GM23338 (cell line): ENCODE measurements at regions not wholly inside any gene's neighbourhood (a gene's known extent, or its start where the extent isn't known, plus 50 kb on each side); places are given as distances from the start of the nearest gene placed in this dataset.

Experiments used
- ATAC-seq: fragments of 200-7000 bp; cut with Tn5 transposase; 3 replicates; pipeline ENCODE4 v1.9.1; 2020
- DNase-seq: peaks from one replicate; pipeline ENCODE4 v3.0.0-alpha.2; 2015; ENCODE audit warnings: low spot score
- H2AFZ ChIP-seq: fragments of 200-600 bp; sonication (generic); 2 replicates; pipeline ENCODE4 v1.8.0; 2016; ENCODE audit warnings: antibody characterized with exemption, mild to moderate bottlenecking, moderate library complexity
- H3F3A ChIP-seq: fragments of 200-600 bp; sonication (generic); replicated peaks from 2 replicates; pipeline ENCODE4 v1.8.0; 2017; ENCODE audit warnings: antibody characterized with exemption, mixed run types, low read depth
- H3K27ac ChIP-seq: fragments of 200-600 bp; sonication (generic); 2 replicates; pipeline ENCODE4 v1.6.1; 2016; ENCODE audit warnings: low read depth
- H3K27me3 ChIP-seq: fragments of 200-600 bp; sonication (generic); 2 replicates; pipeline ENCODE4 v1.8.0; 2016; ENCODE audit warnings: mild to moderate bottlenecking, mixed run types, moderate library complexity; ENCODE audit not compliant: insufficient read depth
- H3K36me3 ChIP-seq: fragments of 200-600 bp; sonication (generic); 2 replicates; pipeline ENCODE4 v1.8.0; 2016; ENCODE audit warnings: mild to moderate bottlenecking; ENCODE audit not compliant: insufficient read depth
- H3K4me1 ChIP-seq: fragments of 200-600 bp; sonication (generic); 2 replicates; pipeline ENCODE4 v1.8.0; 2016; ENCODE audit warnings: mild to moderate bottlenecking, moderate library complexity; ENCODE audit not compliant: insufficient read depth
- H3K4me2 ChIP-seq: fragments of 200-600 bp; sonication (generic); 2 replicates; pipeline ENCODE4 v1.7.1; 2017; ENCODE audit warnings: mixed run types
- H3K4me3 ChIP-seq: fragments of 200-600 bp; sonication (generic); 2 replicates; pipeline ENCODE4 v1.6.1; 2016; ENCODE audit warnings: mixed run types
- H3K79me2 ChIP-seq: fragments of 200-600 bp; sonication (generic); replicated peaks from 2 replicates; pipeline ENCODE4 v1.8.0; 2017; ENCODE audit warnings: mild to moderate bottlenecking; ENCODE audit not compliant: insufficient read depth
- H3K9me2 ChIP-seq: fragments of 200-600 bp; sonication (generic); 2 replicates; pipeline ENCODE4 v1.8.0; 2017; ENCODE audit not compliant: insufficient read depth
- H4K20me1 ChIP-seq: fragments of 200-600 bp; sonication (generic); replicated peaks from 2 replicates; pipeline ENCODE4 v1.8.0; 2017; ENCODE audit warnings: mild to moderate bottlenecking; ENCODE audit not compliant: insufficient read depth
- H3K27ac Mint-ChIP-seq: 2 replicates; pipeline ENCODE4 v1.8.0; 2020; ENCODE audit warnings: inconsistent platforms, mild to moderate bottlenecking, moderate library complexity, mixed read lengths
- H3K27me3 Mint-ChIP-seq: 3 replicates; pipeline ENCODE4 v1.8.0; 2022; ENCODE audit warnings: low read depth, mild to moderate bottlenecking, moderate library complexity, mixed read lengths, inconsistent platforms; ENCODE audit not compliant: insufficient read depth, poor library complexity
- H3K36me3 Mint-ChIP-seq: 3 replicates; pipeline ENCODE4 v1.8.0; 2021; ENCODE audit warnings: low read depth, mild to moderate bottlenecking, inconsistent platforms, moderate library complexity, mixed read lengths
- H3K4me1 Mint-ChIP-seq: 3 replicates; pipeline ENCODE4 v1.8.0; 2020; ENCODE audit warnings: mild to moderate bottlenecking, inconsistent platforms, mixed read lengths
- H3K4me3 Mint-ChIP-seq: 3 replicates; pipeline ENCODE4 v1.8.0; 2021; ENCODE audit warnings: moderate library complexity, mild to moderate bottlenecking, inconsistent platforms, mixed read lengths
- H3K9me3 Mint-ChIP-seq: 3 replicates; pipeline ENCODE4 v1.8.0; 2020; ENCODE audit warnings: moderate library complexity, mild to moderate bottlenecking, inconsistent platforms, mixed read lengths
- CREB1 ChIP-seq: fragments of 250-450 bp; sonication (Bioruptor Pico); IDR thresholded peaks from 2 replicates; pipeline ENCODE4 v1.5.0; 2020; ENCODE audit warnings: low read depth, mild to moderate bottlenecking, moderate library complexity
- EZH2 ChIP-seq: fragments of 200-600 bp; sonication (generic); IDR thresholded peaks from one replicate; pipeline ENCODE4 v1.8.0; 2017; ENCODE audit warnings: antibody characterized with exemption, mild to moderate bottlenecking, low read depth; ENCODE audit not compliant: unreplicated experiment
- JUNB ChIP-seq: IDR thresholded peaks from one replicate; pipeline ENCODE4 v1.6.1; 2016; ENCODE audit warnings: antibody characterized with exemption; ENCODE audit not compliant: unreplicated experiment
- POLR2AphosphoS5 ChIP-seq: IDR thresholded peaks from 2 replicates; pipeline ENCODE4 v1.6.1; 2016; ENCODE audit warnings: antibody characterized with exemption, low read depth
- STAT1 ChIP-seq: IDR thresholded peaks from one replicate; pipeline ENCODE4 v1.6.1; 2016; ENCODE audit warnings: antibody characterized with exemption; ENCODE audit not compliant: unreplicated experiment
- ZNF114 ChIP-seq: fragments of 250-450 bp; sonication (Bioruptor Pico); IDR thresholded peaks from 2 replicates; pipeline ENCODE4 v1.5.0; 2020; ENCODE audit warnings: mild to moderate bottlenecking, moderate library complexity
- ZNF331 ChIP-seq: fragments of 250-450 bp; sonication (Bioruptor Pico); IDR thresholded peaks from 2 replicates; pipeline ENCODE4 v1.5.0; 2020; ENCODE audit warnings: low read depth, mild to moderate bottlenecking, moderate library complexity
- TF ChIP-seq, protein P1 (sequence below): fragments of 250-450 bp; sonication (Bioruptor Pico); IDR thresholded peaks from 2 replicates; pipeline ENCODE4 v1.5.0; 2020; ENCODE audit warnings: mild to moderate bottlenecking, moderate library complexity
- TF ChIP-seq, protein P2 (sequence below), 2 experiments: fragments of 200-600 bp in 1 of 2; sonication (generic) in 1 of 2; conservative IDR thresholded peaks; 2 replicates each; pipeline versions ENCODE4 v1.5.1 to v1.6.1; 2016 to 2017; ENCODE audit warnings: antibody characterized with exemption in 2 of 2, low read depth in 2 of 2, mild to moderate bottlenecking in 2 of 2, moderate library complexity in 1 of 2
- TF ChIP-seq, protein P3 (sequence below): IDR thresholded peaks from 2 replicates; pipeline ENCODE4 v1.6.1; 2016; ENCODE audit warnings: antibody characterized with exemption

DNA sequence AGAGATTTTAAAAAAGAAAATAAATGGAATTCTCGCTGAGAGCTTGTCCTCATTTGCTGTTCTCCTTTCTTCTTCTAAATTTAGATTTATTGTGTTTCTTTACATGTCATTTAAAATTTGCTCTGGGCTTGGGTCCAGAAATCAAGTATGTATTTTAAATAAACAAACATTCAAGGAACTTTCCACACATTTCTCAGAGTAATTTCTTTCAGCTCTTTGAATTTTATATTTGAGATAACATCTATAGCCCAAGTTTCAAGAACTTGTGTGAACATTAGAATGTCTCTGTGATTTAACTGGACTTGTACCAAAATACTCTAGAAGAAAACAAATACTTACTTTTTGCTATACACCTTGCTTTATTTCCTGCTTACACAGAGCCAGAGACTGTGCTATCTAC, 192.3 kb downstream of the TMEM200A start:
- Mint-ChIP-seq H3K9me3 (no peaks in the 10 kb centered on the region), H3K4me3 (no peak overlapping the region)

DNA sequence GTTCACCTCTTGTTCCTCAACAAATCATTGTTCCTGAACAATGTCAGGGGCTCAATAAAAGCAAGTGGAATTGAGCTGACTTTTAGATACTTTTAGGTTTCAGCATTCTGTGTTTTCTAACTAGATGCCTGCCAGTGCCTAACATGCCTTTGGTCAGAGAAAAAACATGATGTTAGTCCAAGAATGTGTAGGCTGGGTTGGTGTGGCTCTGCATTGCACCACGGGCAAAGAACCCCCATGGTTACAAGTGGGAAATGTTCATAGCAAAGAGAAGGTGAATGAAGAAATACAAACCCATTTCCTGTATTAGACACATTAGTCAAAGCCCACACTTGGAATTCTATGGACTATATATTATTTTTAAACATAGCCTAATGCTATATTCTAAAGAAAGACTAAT, 193.3 kb downstream of the TMEM200A start:
- Histone ChIP-seq H4K20me1 (no peaks in the 10 kb centered on the region), H3K4me2 (no peak overlapping the region), H3K36me3 (no peaks in the 10 kb centered on the region), H2AFZ (no peak overlapping the region), H3K9me2 (no peaks in the 10 kb centered on the region), H3K4me3 (no peak overlapping the region), H3K4me1 (no peaks in the 10 kb centered on the region), H3F3A (no peaks in the 10 kb centered on the region), H3K79me2 (no peaks in the 10 kb centered on the region), H3K27ac (no peak overlapping the region), H3K27me3 (no peaks in the 10 kb centered on the region)
- Mint-ChIP-seq H3K27ac (no peak overlapping the region), H3K36me3 (no peaks in the 10 kb centered on the region), H3K27me3 (no peaks in the 10 kb centered on the region), H3K4me1 (no peaks in the 10 kb centered on the region), H3K9me3 (no peaks in the 10 kb centered on the region), H3K4me3 (no peak overlapping the region)
- TF ChIP-seq JUNB (no peak), ZNF114 (CRISPR knock-in tag) (no peak), POLR2AphosphoS5 (no peak), EZH2 (no peak), ZNF331 (CRISPR knock-in tag) (no peak), STAT1 (no peak)
- TF ChIP-seq, protein P1, sequence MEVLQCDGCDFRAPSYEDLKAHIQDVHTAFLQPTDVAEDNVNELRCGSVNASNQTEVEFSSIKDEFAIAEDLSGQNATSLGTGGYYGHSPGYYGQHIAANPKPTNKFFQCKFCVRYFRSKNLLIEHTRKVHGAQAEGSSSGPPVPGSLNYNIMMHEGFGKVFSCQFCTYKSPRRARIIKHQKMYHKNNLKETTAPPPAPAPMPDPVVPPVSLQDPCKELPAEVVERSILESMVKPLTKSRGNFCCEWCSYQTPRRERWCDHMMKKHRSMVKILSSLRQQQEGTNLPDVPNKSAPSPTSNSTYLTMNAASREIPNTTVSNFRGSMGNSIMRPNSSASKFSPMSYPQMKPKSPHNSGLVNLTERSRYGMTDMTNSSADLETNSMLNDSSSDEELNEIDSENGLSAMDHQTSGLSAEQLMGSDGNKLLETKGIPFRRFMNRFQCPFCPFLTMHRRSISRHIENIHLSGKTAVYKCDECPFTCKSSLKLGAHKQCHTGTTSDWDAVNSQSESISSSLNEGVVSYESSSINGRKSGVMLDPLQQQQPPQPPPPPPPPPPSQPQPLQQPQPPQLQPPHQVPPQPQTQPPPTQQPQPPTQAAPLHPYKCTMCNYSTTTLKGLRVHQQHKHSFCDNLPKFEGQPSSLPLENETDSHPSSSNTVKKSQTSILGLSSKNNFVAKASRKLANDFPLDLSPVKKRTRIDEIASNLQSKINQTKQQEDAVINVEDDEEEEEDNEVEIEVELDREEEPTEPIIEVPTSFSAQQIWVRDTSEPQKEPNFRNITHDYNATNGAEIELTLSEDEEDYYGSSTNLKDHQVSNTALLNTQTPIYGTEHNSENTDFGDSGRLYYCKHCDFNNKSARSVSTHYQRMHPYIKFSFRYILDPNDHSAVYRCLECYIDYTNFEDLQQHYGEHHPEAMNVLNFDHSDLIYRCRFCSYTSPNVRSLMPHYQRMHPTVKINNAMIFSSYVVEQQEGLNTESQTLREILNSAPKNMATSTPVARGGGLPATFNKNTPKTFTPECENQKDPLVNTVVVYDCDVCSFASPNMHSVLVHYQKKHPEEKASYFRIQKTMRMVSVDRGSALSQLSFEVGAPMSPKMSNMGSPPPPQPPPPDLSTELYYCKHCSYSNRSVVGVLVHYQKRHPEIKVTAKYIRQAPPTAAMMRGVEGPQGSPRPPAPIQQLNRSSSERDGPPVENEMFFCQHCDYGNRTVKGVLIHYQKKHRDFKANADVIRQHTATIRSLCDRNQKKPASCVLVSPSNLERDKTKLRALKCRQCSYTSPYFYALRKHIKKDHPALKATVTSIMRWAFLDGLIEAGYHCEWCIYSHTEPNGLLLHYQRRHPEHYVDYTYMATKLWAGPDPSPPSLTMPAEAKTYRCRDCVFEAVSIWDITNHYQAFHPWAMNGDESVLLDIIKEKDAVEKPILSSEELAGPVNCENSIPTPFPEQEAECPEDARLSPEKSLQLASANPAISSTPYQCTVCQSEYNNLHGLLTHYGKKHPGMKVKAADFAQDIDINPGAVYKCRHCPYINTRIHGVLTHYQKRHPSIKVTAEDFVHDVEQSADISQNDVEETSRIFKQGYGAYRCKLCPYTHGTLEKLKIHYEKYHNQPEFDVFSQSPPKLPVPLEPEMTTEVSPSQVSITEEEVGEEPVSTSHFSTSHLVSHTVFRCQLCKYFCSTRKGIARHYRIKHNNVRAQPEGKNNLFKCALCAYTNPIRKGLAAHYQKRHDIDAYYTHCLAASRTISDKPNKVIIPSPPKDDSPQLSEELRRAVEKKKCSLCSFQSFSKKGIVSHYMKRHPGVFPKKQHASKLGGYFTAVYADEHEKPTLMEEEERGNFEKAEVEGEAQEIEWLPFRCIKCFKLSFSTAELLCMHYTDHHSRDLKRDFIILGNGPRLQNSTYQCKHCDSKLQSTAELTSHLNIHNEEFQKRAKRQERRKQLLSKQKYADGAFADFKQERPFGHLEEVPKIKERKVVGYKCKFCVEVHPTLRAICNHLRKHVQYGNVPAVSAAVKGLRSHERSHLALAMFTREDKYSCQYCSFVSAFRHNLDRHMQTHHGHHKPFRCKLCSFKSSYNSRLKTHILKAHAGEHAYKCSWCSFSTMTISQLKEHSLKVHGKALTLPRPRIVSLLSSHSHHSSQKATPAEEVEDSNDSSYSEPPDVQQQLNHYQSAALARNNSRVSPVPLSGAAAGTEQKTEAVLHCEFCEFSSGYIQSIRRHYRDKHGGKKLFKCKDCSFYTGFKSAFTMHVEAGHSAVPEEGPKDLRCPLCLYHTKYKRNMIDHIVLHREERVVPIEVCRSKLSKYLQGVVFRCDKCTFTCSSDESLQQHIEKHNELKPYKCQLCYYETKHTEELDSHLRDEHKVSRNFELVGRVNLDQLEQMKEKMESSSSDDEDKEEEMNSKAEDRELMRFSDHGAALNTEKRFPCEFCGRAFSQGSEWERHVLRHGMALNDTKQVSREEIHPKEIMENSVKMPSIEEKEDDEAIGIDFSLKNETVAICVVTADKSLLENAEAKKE (CRISPR knock-in tag), result no peak
- TF ChIP-seq, protein P2, sequence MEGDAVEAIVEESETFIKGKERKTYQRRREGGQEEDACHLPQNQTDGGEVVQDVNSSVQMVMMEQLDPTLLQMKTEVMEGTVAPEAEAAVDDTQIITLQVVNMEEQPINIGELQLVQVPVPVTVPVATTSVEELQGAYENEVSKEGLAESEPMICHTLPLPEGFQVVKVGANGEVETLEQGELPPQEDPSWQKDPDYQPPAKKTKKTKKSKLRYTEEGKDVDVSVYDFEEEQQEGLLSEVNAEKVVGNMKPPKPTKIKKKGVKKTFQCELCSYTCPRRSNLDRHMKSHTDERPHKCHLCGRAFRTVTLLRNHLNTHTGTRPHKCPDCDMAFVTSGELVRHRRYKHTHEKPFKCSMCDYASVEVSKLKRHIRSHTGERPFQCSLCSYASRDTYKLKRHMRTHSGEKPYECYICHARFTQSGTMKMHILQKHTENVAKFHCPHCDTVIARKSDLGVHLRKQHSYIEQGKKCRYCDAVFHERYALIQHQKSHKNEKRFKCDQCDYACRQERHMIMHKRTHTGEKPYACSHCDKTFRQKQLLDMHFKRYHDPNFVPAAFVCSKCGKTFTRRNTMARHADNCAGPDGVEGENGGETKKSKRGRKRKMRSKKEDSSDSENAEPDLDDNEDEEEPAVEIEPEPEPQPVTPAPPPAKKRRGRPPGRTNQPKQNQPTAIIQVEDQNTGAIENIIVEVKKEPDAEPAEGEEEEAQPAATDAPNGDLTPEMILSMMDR (conservative IDR thresholded peaks at IDR 0.05; ENCODE audit: low read depth in 2 of 2), result no peak
- ATAC-seq, result no peak
- no peak for DNase-seq

More for the DNA sequence above, 192.3 kb downstream of the TMEM200A start:
- H3K27me3 ChIP-seq, result no peaks in the 10 kb centered on the region
- H3F3A ChIP-seq, result no peaks in the 10 kb centered on the region
- TF ChIP-seq ZNF331 (CRISPR knock-in tag), result no peak
- TF ChIP-seq CREB1 (CRISPR knock-in tag), result no peak
- TF ChIP-seq, protein P3, sequence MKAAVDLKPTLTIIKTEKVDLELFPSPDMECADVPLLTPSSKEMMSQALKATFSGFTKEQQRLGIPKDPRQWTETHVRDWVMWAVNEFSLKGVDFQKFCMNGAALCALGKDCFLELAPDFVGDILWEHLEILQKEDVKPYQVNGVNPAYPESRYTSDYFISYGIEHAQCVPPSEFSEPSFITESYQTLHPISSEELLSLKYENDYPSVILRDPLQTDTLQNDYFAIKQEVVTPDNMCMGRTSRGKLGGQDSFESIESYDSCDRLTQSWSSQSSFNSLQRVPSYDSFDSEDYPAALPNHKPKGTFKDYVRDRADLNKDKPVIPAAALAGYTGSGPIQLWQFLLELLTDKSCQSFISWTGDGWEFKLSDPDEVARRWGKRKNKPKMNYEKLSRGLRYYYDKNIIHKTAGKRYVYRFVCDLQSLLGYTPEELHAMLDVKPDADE, result no peak
- H3K4me3 ChIP-seq, result no peak overlapping the region
- no peaks in the 10 kb centered on the region for H3K27me3 Mint-ChIP-seq
- H3K36me3 Mint-ChIP-seq, result no peaks in the 10 kb centered on the region
- DNase-seq (no peak), ATAC-seq (no peak)
- no peak overlapping the region for H3K4me2 ChIP-seq
- no peaks in the 10 kb centered on the region for H3K36me3 ChIP-seq
- H3K4me1 ChIP-seq, result no peaks in the 10 kb centered on the region
- H3K27ac Mint-ChIP-seq, result no peak overlapping the region
- H3K79me2 ChIP-seq, result no peaks in the 10 kb centered on the region
- H2AFZ ChIP-seq, result no peak overlapping the region
- H4K20me1 ChIP-seq, result no peaks in the 10 kb centered on the region
- H3K27ac ChIP-seq, result no peak overlapping the region
- H3K9me2 ChIP-seq, result no peaks in the 10 kb centered on the region
- no peaks in the 10 kb centered on the region for H3K4me1 Mint-ChIP-seq
